GM23338 (cell line): ENCODE measurements at regions not wholly inside any gene's neighbourhood (a gene's known extent, or its start where the extent isn't known, plus 50 kb on each side); places are given as distances from the start of the nearest gene placed in this dataset.
"Not testable (repeated sequence)": the region's sequence is repeated elsewhere in the genome, so short reads cannot be mapped to it uniquely, and the experiment has no call there.

Experiments used
- ATAC-seq: fragments of 200-7000 bp; cut with Tn5 transposase; 3 replicates; pipeline ENCODE4 v1.9.1; 2020
- DNase-seq: peaks from one replicate; pipeline ENCODE4 v3.0.0-alpha.2; 2015; ENCODE audit warnings: low spot score
- H2AFZ ChIP-seq: fragments of 200-600 bp; sonication (generic); 2 replicates; pipeline ENCODE4 v1.8.0; 2016; ENCODE audit warnings: antibody characterized with exemption, mild to moderate bottlenecking, moderate library complexity
- H3F3A ChIP-seq: fragments of 200-600 bp; sonication (generic); replicated peaks from 2 replicates; pipeline ENCODE4 v1.8.0; 2017; ENCODE audit warnings: antibody characterized with exemption, mixed run types, low read depth
- H3K27ac ChIP-seq: fragments of 200-600 bp; sonication (generic); 2 replicates; pipeline ENCODE4 v1.6.1; 2016; ENCODE audit warnings: low read depth
- H3K27me3 ChIP-seq: fragments of 200-600 bp; sonication (generic); 2 replicates; pipeline ENCODE4 v1.8.0; 2016; ENCODE audit warnings: mild to moderate bottlenecking, mixed run types, moderate library complexity; ENCODE audit not compliant: insufficient read depth
- H3K36me3 ChIP-seq: fragments of 200-600 bp; sonication (generic); 2 replicates; pipeline ENCODE4 v1.8.0; 2016; ENCODE audit warnings: mild to moderate bottlenecking; ENCODE audit not compliant: insufficient read depth
- H3K4me1 ChIP-seq: fragments of 200-600 bp; sonication (generic); 2 replicates; pipeline ENCODE4 v1.8.0; 2016; ENCODE audit warnings: mild to moderate bottlenecking, moderate library complexity; ENCODE audit not compliant: insufficient read depth
- H3K4me2 ChIP-seq: fragments of 200-600 bp; sonication (generic); 2 replicates; pipeline ENCODE4 v1.7.1; 2017; ENCODE audit warnings: mixed run types
- H3K4me3 ChIP-seq: fragments of 200-600 bp; sonication (generic); 2 replicates; pipeline ENCODE4 v1.6.1; 2016; ENCODE audit warnings: mixed run types
- H3K79me2 ChIP-seq: fragments of 200-600 bp; sonication (generic); replicated peaks from 2 replicates; pipeline ENCODE4 v1.8.0; 2017; ENCODE audit warnings: mild to moderate bottlenecking; ENCODE audit not compliant: insufficient read depth
- H3K9me2 ChIP-seq: fragments of 200-600 bp; sonication (generic); 2 replicates; pipeline ENCODE4 v1.8.0; 2017; ENCODE audit not compliant: insufficient read depth
- H4K20me1 ChIP-seq: fragments of 200-600 bp; sonication (generic); replicated peaks from 2 replicates; pipeline ENCODE4 v1.8.0; 2017; ENCODE audit warnings: mild to moderate bottlenecking; ENCODE audit not compliant: insufficient read depth
- H3K27ac Mint-ChIP-seq: 2 replicates; pipeline ENCODE4 v1.8.0; 2020; ENCODE audit warnings: inconsistent platforms, mild to moderate bottlenecking, moderate library complexity, mixed read lengths
- H3K27me3 Mint-ChIP-seq: 3 replicates; pipeline ENCODE4 v1.8.0; 2022; ENCODE audit warnings: low read depth, mild to moderate bottlenecking, moderate library complexity, mixed read lengths, inconsistent platforms; ENCODE audit not compliant: insufficient read depth, poor library complexity
- H3K36me3 Mint-ChIP-seq: 3 replicates; pipeline ENCODE4 v1.8.0; 2021; ENCODE audit warnings: low read depth, mild to moderate bottlenecking, inconsistent platforms, moderate library complexity, mixed read lengths
- H3K4me1 Mint-ChIP-seq: 3 replicates; pipeline ENCODE4 v1.8.0; 2020; ENCODE audit warnings: mild to moderate bottlenecking, inconsistent platforms, mixed read lengths
- H3K4me3 Mint-ChIP-seq: 3 replicates; pipeline ENCODE4 v1.8.0; 2021; ENCODE audit warnings: moderate library complexity, mild to moderate bottlenecking, inconsistent platforms, mixed read lengths
- H3K9me3 Mint-ChIP-seq: 3 replicates; pipeline ENCODE4 v1.8.0; 2020; ENCODE audit warnings: moderate library complexity, mild to moderate bottlenecking, inconsistent platforms, mixed read lengths
- CREB1 ChIP-seq: fragments of 250-450 bp; sonication (Bioruptor Pico); IDR thresholded peaks from 2 replicates; pipeline ENCODE4 v1.5.0; 2020; ENCODE audit warnings: low read depth, mild to moderate bottlenecking, moderate library complexity
- EZH2 ChIP-seq: fragments of 200-600 bp; sonication (generic); IDR thresholded peaks from one replicate; pipeline ENCODE4 v1.8.0; 2017; ENCODE audit warnings: antibody characterized with exemption, mild to moderate bottlenecking, low read depth; ENCODE audit not compliant: unreplicated experiment
- JUNB ChIP-seq: IDR thresholded peaks from one replicate; pipeline ENCODE4 v1.6.1; 2016; ENCODE audit warnings: antibody characterized with exemption; ENCODE audit not compliant: unreplicated experiment
- POLR2AphosphoS5 ChIP-seq: IDR thresholded peaks from 2 replicates; pipeline ENCODE4 v1.6.1; 2016; ENCODE audit warnings: antibody characterized with exemption, low read depth
- STAT1 ChIP-seq: IDR thresholded peaks from one replicate; pipeline ENCODE4 v1.6.1; 2016; ENCODE audit warnings: antibody characterized with exemption; ENCODE audit not compliant: unreplicated experiment
- ZNF114 ChIP-seq: fragments of 250-450 bp; sonication (Bioruptor Pico); IDR thresholded peaks from 2 replicates; pipeline ENCODE4 v1.5.0; 2020; ENCODE audit warnings: mild to moderate bottlenecking, moderate library complexity
- ZNF462 ChIP-seq: fragments of 250-450 bp; sonication (Bioruptor Pico); IDR thresholded peaks from 2 replicates; pipeline ENCODE4 v1.5.0; 2020; ENCODE audit warnings: mild to moderate bottlenecking, moderate library complexity
- TF ChIP-seq, protein P1 (sequence below): IDR thresholded peaks from 2 replicates; pipeline ENCODE4 v1.6.1; 2016; ENCODE audit warnings: antibody characterized with exemption
- TF ChIP-seq, protein P2 (sequence below), 2 experiments: fragments of 200-600 bp in 1 of 2; sonication (generic) in 1 of 2; conservative IDR thresholded peaks; 2 replicates each; pipeline versions ENCODE4 v1.5.1 to v1.6.1; 2016 to 2017; ENCODE audit warnings: antibody characterized with exemption in 2 of 2, low read depth in 2 of 2, mild to moderate bottlenecking in 2 of 2, moderate library complexity in 1 of 2
- TF ChIP-seq, protein P3 (sequence below): IDR thresholded peaks from one replicate; pipeline ENCODE4 v1.6.1; 2018; ENCODE audit warnings: antibody characterized with exemption; ENCODE audit not compliant: unreplicated experiment

- Histone ChIP-seq H3F3A (no peaks in the 10 kb centered on the region), H3K9me2 (no peaks in the 10 kb centered on the region), H3K36me3 (no peaks in the 10 kb centered on the region), H3K27ac (no peak overlapping the region), H3K4me1 (no peaks in the 10 kb centered on the region), H3K79me2 (no peaks in the 10 kb centered on the region), H3K27me3 (no peaks in the 10 kb centered on the region), H3K4me3 (no peak overlapping the region), H2AFZ (0 out of 2 replicates have a peak overlapping the region, but pooled peaks have one; percentile 16), H3K4me2 (no peak overlapping the region), H4K20me1 (no peaks in the 10 kb centered on the region)
- Mint-ChIP-seq H3K27me3 (no peaks in the 10 kb centered on the region), H3K4me3 (no peak overlapping the region), H3K27ac (no peak overlapping the region), H3K4me1 (no peaks in the 10 kb centered on the region; the same call in 2 of the 3 replicates), H3K9me3 (no peaks in the 10 kb centered on the region), H3K36me3 (no peaks in the 10 kb centered on the region)
- DNase-seq (peak; percentile 8), ATAC-seq (no peak)
- TF ChIP-seq JUNB = no peak
- no peak for TF ChIP-seq ZNF114 (CRISPR knock-in tag)
- TF ChIP-seq STAT1 = no peak
- TF ChIP-seq, protein P1, sequence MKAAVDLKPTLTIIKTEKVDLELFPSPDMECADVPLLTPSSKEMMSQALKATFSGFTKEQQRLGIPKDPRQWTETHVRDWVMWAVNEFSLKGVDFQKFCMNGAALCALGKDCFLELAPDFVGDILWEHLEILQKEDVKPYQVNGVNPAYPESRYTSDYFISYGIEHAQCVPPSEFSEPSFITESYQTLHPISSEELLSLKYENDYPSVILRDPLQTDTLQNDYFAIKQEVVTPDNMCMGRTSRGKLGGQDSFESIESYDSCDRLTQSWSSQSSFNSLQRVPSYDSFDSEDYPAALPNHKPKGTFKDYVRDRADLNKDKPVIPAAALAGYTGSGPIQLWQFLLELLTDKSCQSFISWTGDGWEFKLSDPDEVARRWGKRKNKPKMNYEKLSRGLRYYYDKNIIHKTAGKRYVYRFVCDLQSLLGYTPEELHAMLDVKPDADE = no peak
- TF ChIP-seq POLR2AphosphoS5 = no peak
- no peak for TF ChIP-seq ZNF462 (CRISPR knock-in tag)
- TF ChIP-seq, protein P2, sequence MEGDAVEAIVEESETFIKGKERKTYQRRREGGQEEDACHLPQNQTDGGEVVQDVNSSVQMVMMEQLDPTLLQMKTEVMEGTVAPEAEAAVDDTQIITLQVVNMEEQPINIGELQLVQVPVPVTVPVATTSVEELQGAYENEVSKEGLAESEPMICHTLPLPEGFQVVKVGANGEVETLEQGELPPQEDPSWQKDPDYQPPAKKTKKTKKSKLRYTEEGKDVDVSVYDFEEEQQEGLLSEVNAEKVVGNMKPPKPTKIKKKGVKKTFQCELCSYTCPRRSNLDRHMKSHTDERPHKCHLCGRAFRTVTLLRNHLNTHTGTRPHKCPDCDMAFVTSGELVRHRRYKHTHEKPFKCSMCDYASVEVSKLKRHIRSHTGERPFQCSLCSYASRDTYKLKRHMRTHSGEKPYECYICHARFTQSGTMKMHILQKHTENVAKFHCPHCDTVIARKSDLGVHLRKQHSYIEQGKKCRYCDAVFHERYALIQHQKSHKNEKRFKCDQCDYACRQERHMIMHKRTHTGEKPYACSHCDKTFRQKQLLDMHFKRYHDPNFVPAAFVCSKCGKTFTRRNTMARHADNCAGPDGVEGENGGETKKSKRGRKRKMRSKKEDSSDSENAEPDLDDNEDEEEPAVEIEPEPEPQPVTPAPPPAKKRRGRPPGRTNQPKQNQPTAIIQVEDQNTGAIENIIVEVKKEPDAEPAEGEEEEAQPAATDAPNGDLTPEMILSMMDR (conservative IDR thresholded peaks at IDR 0.05; ENCODE audit: low read depth in 2 of 2) = no peak
- no peak for TF ChIP-seq EZH2
- TF ChIP-seq CREB1 = no peak
- TF ChIP-seq, protein P3, sequence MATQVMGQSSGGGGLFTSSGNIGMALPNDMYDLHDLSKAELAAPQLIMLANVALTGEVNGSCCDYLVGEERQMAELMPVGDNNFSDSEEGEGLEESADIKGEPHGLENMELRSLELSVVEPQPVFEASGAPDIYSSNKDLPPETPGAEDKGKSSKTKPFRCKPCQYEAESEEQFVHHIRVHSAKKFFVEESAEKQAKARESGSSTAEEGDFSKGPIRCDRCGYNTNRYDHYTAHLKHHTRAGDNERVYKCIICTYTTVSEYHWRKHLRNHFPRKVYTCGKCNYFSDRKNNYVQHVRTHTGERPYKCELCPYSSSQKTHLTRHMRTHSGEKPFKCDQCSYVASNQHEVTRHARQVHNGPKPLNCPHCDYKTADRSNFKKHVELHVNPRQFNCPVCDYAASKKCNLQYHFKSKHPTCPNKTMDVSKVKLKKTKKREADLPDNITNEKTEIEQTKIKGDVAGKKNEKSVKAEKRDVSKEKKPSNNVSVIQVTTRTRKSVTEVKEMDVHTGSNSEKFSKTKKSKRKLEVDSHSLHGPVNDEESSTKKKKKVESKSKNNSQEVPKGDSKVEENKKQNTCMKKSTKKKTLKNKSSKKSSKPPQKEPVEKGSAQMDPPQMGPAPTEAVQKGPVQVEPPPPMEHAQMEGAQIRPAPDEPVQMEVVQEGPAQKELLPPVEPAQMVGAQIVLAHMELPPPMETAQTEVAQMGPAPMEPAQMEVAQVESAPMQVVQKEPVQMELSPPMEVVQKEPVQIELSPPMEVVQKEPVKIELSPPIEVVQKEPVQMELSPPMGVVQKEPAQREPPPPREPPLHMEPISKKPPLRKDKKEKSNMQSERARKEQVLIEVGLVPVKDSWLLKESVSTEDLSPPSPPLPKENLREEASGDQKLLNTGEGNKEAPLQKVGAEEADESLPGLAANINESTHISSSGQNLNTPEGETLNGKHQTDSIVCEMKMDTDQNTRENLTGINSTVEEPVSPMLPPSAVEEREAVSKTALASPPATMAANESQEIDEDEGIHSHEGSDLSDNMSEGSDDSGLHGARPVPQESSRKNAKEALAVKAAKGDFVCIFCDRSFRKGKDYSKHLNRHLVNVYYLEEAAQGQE = no peak
Observed at GRCh38 chr4:66750273-66750672, 795.0 kb downstream of the CENPC start.

DNA sequence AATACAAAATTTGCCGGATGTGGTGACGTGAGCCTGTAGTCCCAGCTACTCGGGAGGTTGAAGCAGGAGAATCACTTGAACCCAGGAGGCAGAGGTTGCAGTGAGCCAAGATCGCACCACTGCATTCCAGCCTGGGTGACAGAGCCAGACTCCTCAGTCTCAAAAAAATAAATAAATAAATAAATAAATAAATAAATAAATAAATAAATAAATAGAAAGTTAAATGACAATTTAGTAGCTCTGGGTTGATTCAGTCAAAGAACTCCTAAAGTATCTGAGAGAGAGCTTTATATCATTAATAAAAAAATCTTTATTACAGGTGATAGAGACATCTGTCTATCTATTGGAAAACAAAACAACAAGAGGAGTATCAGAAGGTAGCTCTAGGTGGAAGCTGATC, 798.4 kb downstream of the CENPC start:
- H3K36me3 Mint-ChIP-seq, DNase-seq, H3K9me3 Mint-ChIP-seq, H3K27me3 Mint-ChIP-seq, H3K36me3 ChIP-seq, H3K4me3 ChIP-seq, H3K27ac ChIP-seq, H2AFZ ChIP-seq, H3K27me3 ChIP-seq, H3K79me2 ChIP-seq, H3K4me1 Mint-ChIP-seq, H3K4me2 ChIP-seq, ATAC-seq, H3K4me1 ChIP-seq, H3K9me2 ChIP-seq, H4K20me1 ChIP-seq, H3F3A ChIP-seq, H3K4me3 Mint-ChIP-seq, H3K27ac Mint-ChIP-seq: not testable (repeated sequence)
